Esophagus squamous epithelium (tissue), 4 donors: ENCODE measurements at regions not wholly inside any gene's neighbourhood (a gene's known extent, or its start where the extent isn't known, plus 50 kb on each side); places are given as distances from the start of the nearest gene placed in this dataset.

Experiments used
- CTCF ChIP-seq, 6 experiments: fragments of 450-650 bp in 4 of 6; fragments of 200-600 bp in 2 of 6; sonication (generic) in 2 of 6; IDR thresholded peaks; one replicate each; pipeline ENCODE4 v1.5.1; 2016 to 2019; ENCODE audit warnings: antibody characterized with exemption in 6 of 6, mild to moderate bottlenecking in 4 of 6, moderate library complexity in 4 of 6
- POLR2A ChIP-seq, 4 donors: fragments of 450-650 bp; IDR thresholded peaks; one replicate each; pipeline ENCODE4 v1.6.1; 2017; ENCODE audit warnings: antibody characterized with exemption in 4 of 4, mild to moderate bottlenecking in 4 of 4, moderate library complexity in 3 of 4

GRCh38 chr13:79709471-79709870 is 228.5 kb downstream of the NDFIP2 start:
- no peak for TF ChIP-seq CTCF (IDR thresholded peaks at IDR 0.05)
- no peak for TF ChIP-seq POLR2A (IDR thresholded peaks at IDR 0.05)
